Right ventricle myocardium inferior (tissue), 1 donor: ENCODE measurements at regions not wholly inside any gene's neighbourhood (a gene's known extent, or its start where the extent isn't known, plus 50 kb on each side); places are given as distances from the start of the nearest gene placed in this dataset.

Experiments used
- ATAC-seq: fragments of 200-7000 bp; cut with Tn5 transposase; one replicate; pipeline ENCODE4 v1.9.1; 2020; ENCODE audit warnings: mild to moderate bottlenecking, moderate library complexity
- DNase-seq: peaks from one replicate; pipeline ENCODE4 v3.0.0; 2021; ENCODE audit errors: missing footprints
- intact Hi-C: fragments of 100-400 bp; cut with DNase I; formaldehyde crosslinking; loops from one replicate; pipeline ENCODE4 v1.11.0; 2022
- donor health status: DM: no; HTN: yes; CAD: no; lungs with severe emphysema.

- ATAC-seq (no peak), DNase-seq (no peak)
- intact Hi-C loops: no loop called here
These were observed 154.1 kb downstream of the FAM114A2 start for GRCh38 chr5:153884612-153884957.

DNA sequence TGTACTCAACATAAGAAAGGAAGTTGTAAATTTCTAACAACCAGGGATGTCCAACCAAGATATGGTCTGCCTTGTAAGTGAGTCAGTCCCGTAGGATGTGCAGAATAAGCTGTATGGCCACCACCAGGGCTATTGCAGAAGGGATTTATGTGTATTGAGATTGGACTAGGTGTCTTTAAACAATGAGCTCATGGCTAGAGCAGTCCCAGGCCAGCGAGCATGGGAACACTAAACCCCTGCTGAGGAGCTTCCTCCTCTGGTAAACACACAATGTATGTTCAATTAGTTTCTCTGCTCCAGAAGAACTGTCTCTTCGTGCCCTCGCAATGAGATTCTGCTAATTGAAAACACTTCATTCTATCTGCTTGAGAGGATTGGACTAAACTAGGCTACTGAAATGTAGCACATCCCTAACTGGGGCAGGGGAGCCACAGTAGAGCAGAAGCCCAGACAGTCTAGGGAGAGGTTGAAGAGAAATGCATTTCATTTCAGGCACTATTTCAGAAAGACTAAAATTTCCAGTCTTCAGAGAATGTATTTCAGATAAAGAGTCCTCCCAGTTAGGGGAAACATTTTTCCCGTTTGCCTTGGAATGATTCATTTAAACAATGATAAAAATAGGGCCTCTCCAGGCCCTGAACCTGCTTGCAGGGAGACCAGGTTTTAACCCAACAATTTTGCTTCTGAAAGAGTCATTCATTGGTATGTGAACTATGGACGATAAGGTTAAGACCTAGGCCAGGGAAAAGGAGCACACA, 154.7 kb downstream of the FAM114A2 start:
- DNase-seq (no peak), ATAC-seq (no peak)
- intact Hi-C loops: no loop called here

DNA sequence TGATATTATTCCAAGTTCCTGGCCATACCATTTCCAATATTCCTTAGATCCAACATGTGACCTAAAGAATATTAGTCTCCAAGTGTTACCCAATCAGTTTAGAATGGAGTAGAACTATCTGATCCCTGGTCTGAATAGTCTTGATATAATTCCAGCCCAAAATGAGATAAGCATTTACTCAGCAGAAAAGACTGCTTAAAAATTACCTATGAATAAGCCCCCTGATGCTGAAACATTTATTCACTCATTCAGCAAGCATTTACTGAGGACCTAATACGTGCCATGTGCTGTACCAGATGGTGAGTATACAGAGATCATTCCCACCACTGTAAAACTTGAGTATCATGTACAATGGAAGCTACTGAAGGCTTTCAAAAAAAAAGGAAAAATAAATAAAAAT, 157.0 kb downstream of the FAM114A2 start:
- no peak for ATAC-seq
- no peak for DNase-seq
- intact Hi-C loops: no loop called here

DNA sequence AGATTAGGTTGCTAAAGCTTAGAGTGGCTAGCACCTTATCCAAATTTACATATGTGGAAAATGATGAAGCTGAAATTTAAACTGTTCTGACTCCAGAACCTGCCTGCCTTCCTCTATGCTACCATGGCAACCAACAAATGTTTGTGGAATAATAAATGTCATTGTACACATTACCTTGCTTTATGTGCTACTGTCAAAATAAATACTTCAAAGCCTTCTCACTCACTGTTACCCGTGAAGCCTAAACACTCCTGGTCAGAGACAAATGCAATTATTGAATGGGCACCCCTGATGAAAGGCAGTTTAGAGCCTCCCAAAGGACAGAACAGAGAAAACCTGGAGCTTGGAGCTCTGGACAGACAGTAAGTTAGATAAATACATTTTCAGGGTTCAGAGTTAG, 158.6 kb downstream of the FAM114A2 start:
- DNase-seq (no peak), ATAC-seq (no peak)
- intact Hi-C loops: no loop called here

GRCh38 chr5:153879596-153879995, 159.1 kb downstream of the FAM114A2 start:
- ATAC-seq: no peak
- DNase-seq: no peak
- intact Hi-C loops: no loop called here

- DNase-seq: no peak
- intact Hi-C loops: no loop called here
These were observed 172.5 kb downstream of the FAM114A2 start for GRCh38 chr5:153866176-153866575.

GRCh38 chr5:153865016-153865415, 173.7 kb downstream of the FAM114A2 start:
- intact Hi-C loops: no loop called here
- ATAC-seq: no peak
- DNase-seq: no peak

More at GRCh38 chr5:153866176-153866575, 172.5 kb downstream of the FAM114A2 start:
- ATAC-seq: no peak

GRCh38 chr5:153863951-153864350, 174.8 kb downstream of the FAM114A2 start:
- intact Hi-C loops: no loop called here
- no peak for ATAC-seq
- no peak for DNase-seq
